LNCAP (cell line): ENCODE measurements at regions not wholly inside any gene's neighbourhood (a gene's known extent, or its start where the extent isn't known, plus 50 kb on each side); places are given as distances from the start of the nearest gene placed in this dataset.

Experiments
- TF ChIP-seq, protein P1 (sequence below): fragments of 450-650 bp; IDR thresholded peaks from 2 replicates; pipeline ENCODE4 v1.5.1; 2017; ENCODE audit warnings: mild to moderate bottlenecking

- TF ChIP-seq, protein P1, sequence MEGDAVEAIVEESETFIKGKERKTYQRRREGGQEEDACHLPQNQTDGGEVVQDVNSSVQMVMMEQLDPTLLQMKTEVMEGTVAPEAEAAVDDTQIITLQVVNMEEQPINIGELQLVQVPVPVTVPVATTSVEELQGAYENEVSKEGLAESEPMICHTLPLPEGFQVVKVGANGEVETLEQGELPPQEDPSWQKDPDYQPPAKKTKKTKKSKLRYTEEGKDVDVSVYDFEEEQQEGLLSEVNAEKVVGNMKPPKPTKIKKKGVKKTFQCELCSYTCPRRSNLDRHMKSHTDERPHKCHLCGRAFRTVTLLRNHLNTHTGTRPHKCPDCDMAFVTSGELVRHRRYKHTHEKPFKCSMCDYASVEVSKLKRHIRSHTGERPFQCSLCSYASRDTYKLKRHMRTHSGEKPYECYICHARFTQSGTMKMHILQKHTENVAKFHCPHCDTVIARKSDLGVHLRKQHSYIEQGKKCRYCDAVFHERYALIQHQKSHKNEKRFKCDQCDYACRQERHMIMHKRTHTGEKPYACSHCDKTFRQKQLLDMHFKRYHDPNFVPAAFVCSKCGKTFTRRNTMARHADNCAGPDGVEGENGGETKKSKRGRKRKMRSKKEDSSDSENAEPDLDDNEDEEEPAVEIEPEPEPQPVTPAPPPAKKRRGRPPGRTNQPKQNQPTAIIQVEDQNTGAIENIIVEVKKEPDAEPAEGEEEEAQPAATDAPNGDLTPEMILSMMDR: no peak
These were observed 334.5 kb downstream of the GASK1B start for GRCh38 chr4:157838366-157838765.

GRCh38 chr4:157837071-157837703, 335.6 kb downstream of the GASK1B start:
- TF ChIP-seq, protein P1: no peak

DNA sequence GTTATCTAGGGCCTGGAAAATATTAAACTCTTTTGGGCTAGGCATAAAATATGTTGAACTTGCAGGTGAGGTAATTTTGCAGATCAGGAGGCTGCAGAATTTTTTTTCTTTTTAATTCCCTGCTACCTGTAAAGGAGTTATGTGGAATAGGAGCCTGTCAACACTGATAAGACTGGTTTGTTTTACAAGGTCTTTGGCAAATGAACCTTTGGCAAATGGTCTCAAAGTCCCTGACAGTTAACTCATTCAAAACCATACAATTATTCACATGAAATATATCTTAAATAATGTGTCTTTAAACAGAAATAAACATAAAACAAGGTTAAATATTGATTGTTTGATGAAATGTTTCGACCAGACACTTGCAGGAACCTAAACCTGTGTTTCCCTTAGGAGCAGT, 340.2 kb downstream of the GASK1B start:
- TF ChIP-seq, protein P1: no peak

GRCh38 chr4:157824021-157824420, 348.8 kb downstream of the GASK1B start:
- TF ChIP-seq, protein P1: no peak

GRCh38 chr4:157821814-157822213, 351.0 kb downstream of the GASK1B start:
- TF ChIP-seq, protein P1: no peak

GRCh38 chr4:157819693-157820464, 352.9 kb downstream of the GASK1B start:
- TF ChIP-seq, protein P1: no peak

DNA sequence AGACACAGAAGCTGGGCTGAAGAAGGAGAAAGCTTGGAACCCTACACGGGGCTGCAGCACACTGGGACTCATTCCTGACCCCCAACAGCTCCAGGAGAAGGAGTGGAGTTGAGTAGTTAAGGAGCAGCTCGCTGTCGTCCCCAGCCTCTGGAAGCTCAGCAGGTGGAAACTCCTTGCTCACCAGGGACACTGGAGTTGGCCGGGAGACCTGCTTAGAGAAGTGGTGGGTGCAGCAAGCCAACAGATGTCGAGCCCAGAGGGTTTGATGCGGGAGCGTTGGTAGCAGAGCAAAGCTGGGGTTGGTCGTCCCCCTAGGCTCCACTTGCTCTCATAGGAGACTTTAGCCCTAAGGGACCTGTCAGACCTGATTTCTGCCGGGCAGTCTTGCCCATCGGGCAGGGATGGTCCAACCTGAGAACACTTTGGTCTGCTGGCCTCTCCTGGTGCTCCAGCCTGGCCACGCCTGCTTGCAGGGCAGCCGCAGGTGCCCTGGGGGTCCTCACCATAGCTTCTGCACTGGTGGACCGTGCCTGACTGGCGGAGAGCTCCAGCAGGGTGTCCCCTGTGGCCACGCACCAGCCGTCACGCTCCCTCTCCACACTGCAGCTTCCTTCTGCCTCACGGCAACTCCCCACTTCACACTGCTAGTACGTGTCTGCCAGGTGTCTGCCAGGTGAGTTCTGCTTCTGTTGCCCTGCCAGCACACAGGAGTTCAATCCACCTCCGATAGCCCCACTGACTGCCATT, 353.7 kb downstream of the GASK1B start:
- TF ChIP-seq, protein P1: no peak
